Uterus (tissue), 3 donors: ENCODE measurements at regions not wholly inside any gene's neighbourhood (a gene's known extent, or its start where the extent isn't known, plus 50 kb on each side); places are given as distances from the start of the nearest gene placed in this dataset.

Experiments
- DNase-seq, 2 donors: peaks; one replicate each; pipeline ENCODE4 v3.0.0-alpha.2; 2019 to 2020
- H3K27ac ChIP-seq, 2 donors: fragments of 200-600 bp; sonication (generic); 1 replicate in 1 of 2; 2 replicates in 1 of 2; pipeline ENCODE4 v1.5.1; 2016 to 2018
- H3K27me3 ChIP-seq, 2 donors: fragments of 200-600 bp; sonication (generic); one replicate each; pipeline ENCODE4 v1.5.1; 2018 to 2019; ENCODE audit warnings: control low read depth in 1 of 2
- H3K36me3 ChIP-seq, 2 donors: fragments of 200-600 bp; sonication (generic); one replicate each; pipeline ENCODE4 v1.5.1; 2019; ENCODE audit warnings: control low read depth in 1 of 2
- H3K4me1 ChIP-seq, 2 donors: fragments of 200-600 bp; sonication (generic); one replicate each; pipeline ENCODE4 v1.5.1; 2018 to 2019; ENCODE audit warnings: control low read depth in 1 of 2
- H3K4me3 ChIP-seq, 2 donors: fragments of 200-600 bp; sonication (generic); 1 replicate in 1 of 2; 2 replicates in 1 of 2; pipeline ENCODE4 v1.5.1; 2018 to 2019; ENCODE audit warnings: mild to moderate bottlenecking in 1 of 2
- H3K9me3 ChIP-seq, 2 donors: fragments of 200-600 bp; sonication (generic); one replicate each; pipeline ENCODE4 v1.5.1; 2019; ENCODE audit warnings: control low read depth in 1 of 2
- CTCF ChIP-seq, 4 experiments: fragments of 200-600 bp in 2 of 4; fragments of 450-650 bp in 2 of 4; sonication (generic) in 2 of 4; IDR thresholded peaks; one replicate each; pipeline ENCODE4 v1.5.1; 2016 to 2019; ENCODE audit warnings: antibody characterized with exemption in 4 of 4, mild to moderate bottlenecking in 2 of 4, moderate library complexity in 1 of 4
- POLR2A ChIP-seq, 2 donors: fragments of 450-650 bp; IDR thresholded peaks; one replicate each; pipeline ENCODE4 v1.6.1; 2016; ENCODE audit warnings: antibody characterized with exemption in 2 of 2, mild to moderate bottlenecking in 1 of 2, moderate library complexity in 1 of 2
- intact Hi-C: fragments of 100-400 bp; cut with DNase I; formaldehyde crosslinking; loops from one replicate; pipeline ENCODE4 v1.15.1; 2023; ENCODE audit warnings: low total_unique reads
- donor health status: DM: yes; HTN: yes; CAD: no.

GRCh38 chr1:96553811-96554210 is 167.8 kb upstream of the PTBP2 start:
- H3K4me1 ChIP-seq, result no peaks in the 10 kb centered on the region
- TF ChIP-seq CTCF (IDR thresholded peaks at IDR 0.05) (no peak), POLR2A (IDR thresholded peaks at IDR 0.05) (no peak)
- no peak for DNase-seq
- intact Hi-C loops, result no loop called here
- no peaks in the 10 kb centered on the region for H3K9me3 ChIP-seq
- no peaks in the 10 kb centered on the region for H3K27me3 ChIP-seq
- no peaks in the 10 kb centered on the region for H3K36me3 ChIP-seq
- no peak overlapping the region for H3K27ac ChIP-seq
- no peak overlapping the region for H3K4me3 ChIP-seq

GRCh38 chr1:96554364-96554763 is 167.2 kb upstream of the PTBP2 start:
- no peak overlapping the region for H3K4me3 ChIP-seq
- H3K4me1 ChIP-seq, result no peaks in the 10 kb centered on the region
- no peaks in the 10 kb centered on the region for H3K9me3 ChIP-seq
- no peaks in the 10 kb centered on the region for H3K27me3 ChIP-seq
- no peak overlapping the region for H3K27ac ChIP-seq
- no peak for DNase-seq
- no peaks in the 10 kb centered on the region for H3K36me3 ChIP-seq
- TF ChIP-seq POLR2A (IDR thresholded peaks at IDR 0.05) (no peak), CTCF (IDR thresholded peaks at IDR 0.05) (no peak)
- intact Hi-C loops, result no loop called here

- Histone ChIP-seq H3K27me3 (no peaks in the 10 kb centered on the region), H3K27ac (peak overlapping the region in 1 of 2 donors; percentile 61), H3K4me3 (no peak overlapping the region), H3K36me3 (no peaks in the 10 kb centered on the region), H3K9me3 (no peaks in the 10 kb centered on the region), H3K4me1 (peaks cover 0 to 6% of the 10 kb centered on the region in 2 donors)
- no peak for DNase-seq
- intact Hi-C loops, result no loop called here
- TF ChIP-seq CTCF (IDR thresholded peaks at IDR 0.05), result no peak
- no peak for TF ChIP-seq POLR2A (IDR thresholded peaks at IDR 0.05)
These were observed 164.2 kb upstream of the PTBP2 start for GRCh38 chr1:96557336-96557735.

GRCh38 chr1:96558635-96559034 is 162.9 kb upstream of the PTBP2 start:
- Histone ChIP-seq H3K27ac (peak overlapping the region; percentile 49 to 61), H3K27me3 (no peaks in the 10 kb centered on the region), H3K4me1 (peaks cover 0 to 6% of the 10 kb centered on the region in 2 donors), H3K4me3 (no peak overlapping the region), H3K9me3 (no peaks in the 10 kb centered on the region), H3K36me3 (no peaks in the 10 kb centered on the region)
- DNase-seq, result no peak
- intact Hi-C loops, result no loop called here
- no peak for TF ChIP-seq CTCF (IDR thresholded peaks at IDR 0.05)

- peaks cover 0 to 6% of the 10 kb centered on the region in 2 donors for H3K4me1 ChIP-seq
- peak overlapping the region; percentile 53 to 61 for H3K27ac ChIP-seq
- intact Hi-C loops, result no loop called here
- H3K36me3 ChIP-seq, result no peaks in the 10 kb centered on the region
- DNase-seq, result no peak
- TF ChIP-seq POLR2A (IDR thresholded peaks at IDR 0.05), result no peak
- H3K4me3 ChIP-seq, result no peak overlapping the region
- H3K27me3 ChIP-seq, result no peaks in the 10 kb centered on the region
- H3K9me3 ChIP-seq, result no peaks in the 10 kb centered on the region
These were observed 162.4 kb upstream of the PTBP2 start for GRCh38 chr1:96559181-96559580.
